Sciatic nerve (tissue), 2 donors: ENCODE measurements at regions not wholly inside any gene's neighbourhood (a gene's known extent, or its start where the extent isn't known, plus 50 kb on each side); places are given as distances from the start of the nearest gene placed in this dataset.

Experiments
- ATAC-seq: fragments of 200-7000 bp; cut with Tn5 transposase; one replicate; pipeline ENCODE4 v1.9.1; 2020; ENCODE audit warnings: mild to moderate bottlenecking, moderate library complexity
- DNase-seq: peaks from one replicate; pipeline ENCODE4 v3.0.0-alpha.2; 2020; ENCODE audit warnings: low spot score
- intact Hi-C: fragments of 100-400 bp; cut with DNase I; formaldehyde crosslinking; loops from one replicate; pipeline ENCODE4 v1.14.2; 2022
- donor health status: DM: no; HTN: no; CAD: no.
- donor health status: DM: no; HTN: no; CAD: no.

DNA sequence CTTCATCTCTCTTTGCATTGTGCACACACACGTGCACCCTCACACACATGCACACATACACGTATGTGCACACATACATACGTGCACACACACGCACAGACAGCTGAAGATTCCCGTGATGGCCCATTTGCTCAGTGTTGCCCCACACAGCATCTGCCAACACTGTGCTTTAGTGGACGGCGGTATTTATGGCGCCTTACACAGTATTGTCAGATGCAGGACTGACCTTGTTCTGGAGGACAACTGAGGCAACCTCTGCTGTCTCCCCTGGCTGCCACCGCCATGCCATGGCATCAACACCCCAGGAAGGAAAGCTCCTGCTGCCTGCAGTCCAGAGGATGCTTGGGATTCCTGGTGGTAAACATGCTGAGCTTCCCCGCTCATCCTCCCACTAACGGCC, 316.4 kb downstream of the TEX29 start:
- ATAC-seq = no peak
- no peak for DNase-seq

DNA sequence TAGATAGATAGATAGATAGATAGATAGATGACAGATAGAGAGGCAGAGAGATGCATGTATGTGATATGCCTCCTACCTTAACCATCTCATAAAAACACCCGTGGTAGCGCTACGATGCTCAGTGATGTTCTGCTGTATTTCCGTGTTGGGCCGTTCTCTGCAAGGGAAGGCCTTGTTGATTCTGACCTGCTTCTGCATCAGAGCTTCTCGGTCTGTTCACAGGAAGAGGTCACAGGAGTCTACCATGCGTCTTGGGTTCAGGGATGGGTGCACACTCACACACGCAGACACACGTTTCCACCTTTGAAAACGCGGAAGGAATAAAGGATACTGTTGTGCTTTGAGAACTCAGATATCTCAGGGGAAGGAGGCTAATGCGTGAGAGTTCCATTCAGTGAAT, 316.9 kb downstream of the TEX29 start:
- intact Hi-C loops = no loop called here
- ATAC-seq (no peak), DNase-seq (no peak)

More for the DNA sequence above, 316.4 kb downstream of the TEX29 start:
- intact Hi-C loops = no loop called here

GRCh38 chr13:111638233-111638632, 317.8 kb downstream of the TEX29 start:
- intact Hi-C loops = no loop called here
- ATAC-seq (no peak), DNase-seq (no peak)

DNA sequence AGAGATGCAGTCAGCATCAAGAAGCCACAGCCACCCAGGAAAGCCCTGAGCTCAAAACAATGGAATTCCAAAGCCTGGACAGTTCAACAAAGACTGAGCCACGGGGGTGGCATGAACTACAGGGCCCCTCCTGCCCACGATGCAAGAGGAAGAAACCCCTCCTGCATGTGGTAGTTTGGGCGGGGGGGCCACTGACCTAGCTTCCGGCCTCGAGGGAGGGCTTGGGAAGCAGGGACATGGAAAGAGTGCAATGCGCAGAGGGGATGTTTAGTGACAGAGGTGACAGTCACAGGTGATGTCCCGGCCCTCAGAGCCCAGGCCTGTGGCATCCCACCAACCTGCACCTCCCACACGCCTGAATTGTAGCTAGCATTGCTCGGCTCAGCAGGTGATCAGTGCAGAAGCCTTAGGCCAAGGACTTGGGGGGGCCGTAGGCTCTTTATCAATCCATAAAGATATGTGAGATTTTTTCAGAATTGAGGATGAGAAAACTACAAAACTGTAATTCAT, 318.8 kb downstream of the TEX29 start:
- ATAC-seq (no peak), DNase-seq (no peak)
- intact Hi-C loops = no loop called here

DNA sequence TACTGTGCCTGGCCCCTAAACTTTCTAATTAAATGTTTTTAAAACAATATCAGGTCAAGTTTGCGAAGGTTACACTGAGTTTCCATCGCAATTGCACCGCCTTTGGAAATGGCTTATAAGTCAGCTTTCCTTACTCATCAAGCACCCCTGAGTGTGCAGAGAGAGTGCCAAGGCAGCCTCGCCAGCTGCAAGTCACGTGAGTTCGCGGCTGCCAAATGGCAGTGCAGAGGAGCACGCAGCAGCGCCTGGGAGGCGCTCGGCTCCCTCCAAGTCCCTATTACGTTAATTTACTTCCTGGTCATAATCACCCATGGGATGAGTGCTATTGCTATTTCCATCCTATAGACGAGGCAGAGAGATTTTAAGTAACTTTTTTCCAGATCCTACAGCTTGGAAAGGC, 319.6 kb downstream of the TEX29 start:
- ATAC-seq (no peak), DNase-seq (no peak)

GRCh38 chr13:111640476-111640875, 320.0 kb downstream of the TEX29 start:
- DNase-seq (no peak), ATAC-seq (no peak)
- intact Hi-C loops = no loop called here

More for the DNA sequence above, 319.6 kb downstream of the TEX29 start:
- intact Hi-C loops = no loop called here

GRCh38 chr13:111642156-111642767, 321.8 kb downstream of the TEX29 start:
- no peak for ATAC-seq
- intact Hi-C loops = no loop called here
- no peak for DNase-seq

DNA sequence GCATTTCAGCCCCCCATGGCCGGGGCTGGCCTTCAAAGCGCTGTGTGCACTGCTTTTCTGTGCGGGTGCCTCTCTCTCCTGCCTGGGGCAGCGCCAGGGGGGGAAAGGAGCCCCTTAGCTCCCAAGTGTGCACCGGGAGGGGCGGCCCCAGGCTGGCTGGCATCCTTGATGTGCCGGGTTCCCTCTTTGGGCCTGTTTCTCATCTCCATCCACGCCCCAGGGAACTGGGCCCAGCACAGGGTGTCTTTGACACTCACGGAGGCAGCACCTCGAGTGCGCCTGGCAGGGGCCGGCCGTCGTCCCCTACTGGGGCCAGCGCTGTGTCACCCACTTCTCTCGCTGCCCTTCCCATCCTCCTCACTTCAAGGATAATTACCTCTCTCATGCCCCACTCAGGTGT, 324.3 kb downstream of the TEX29 start:
- intact Hi-C loops = no loop called here
- ATAC-seq (peak; percentile 17), DNase-seq (no peak)

DNA sequence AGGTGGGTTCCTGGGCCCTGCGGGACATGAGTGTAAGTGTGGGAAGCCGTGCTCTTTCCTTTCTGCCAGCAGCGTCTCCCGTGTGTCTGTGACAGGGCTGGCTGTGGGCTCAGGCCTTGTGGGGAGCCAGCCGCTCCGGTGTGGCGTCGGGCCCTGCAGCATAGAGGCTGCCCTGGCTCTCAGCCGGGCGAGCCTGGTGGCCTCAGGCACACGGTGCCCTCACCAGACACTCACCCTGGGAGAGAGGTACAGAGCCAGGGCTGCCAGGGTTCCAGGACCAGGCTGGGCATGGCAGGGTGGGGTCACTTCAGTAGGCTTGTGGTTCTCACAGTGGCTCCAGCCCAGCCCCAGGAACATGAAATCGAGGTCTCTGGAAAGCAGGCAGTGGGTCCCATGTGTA, 324.8 kb downstream of the TEX29 start:
- intact Hi-C loops = no loop called here
- no peak for DNase-seq
- ATAC-seq = peak; percentile 15

DNA sequence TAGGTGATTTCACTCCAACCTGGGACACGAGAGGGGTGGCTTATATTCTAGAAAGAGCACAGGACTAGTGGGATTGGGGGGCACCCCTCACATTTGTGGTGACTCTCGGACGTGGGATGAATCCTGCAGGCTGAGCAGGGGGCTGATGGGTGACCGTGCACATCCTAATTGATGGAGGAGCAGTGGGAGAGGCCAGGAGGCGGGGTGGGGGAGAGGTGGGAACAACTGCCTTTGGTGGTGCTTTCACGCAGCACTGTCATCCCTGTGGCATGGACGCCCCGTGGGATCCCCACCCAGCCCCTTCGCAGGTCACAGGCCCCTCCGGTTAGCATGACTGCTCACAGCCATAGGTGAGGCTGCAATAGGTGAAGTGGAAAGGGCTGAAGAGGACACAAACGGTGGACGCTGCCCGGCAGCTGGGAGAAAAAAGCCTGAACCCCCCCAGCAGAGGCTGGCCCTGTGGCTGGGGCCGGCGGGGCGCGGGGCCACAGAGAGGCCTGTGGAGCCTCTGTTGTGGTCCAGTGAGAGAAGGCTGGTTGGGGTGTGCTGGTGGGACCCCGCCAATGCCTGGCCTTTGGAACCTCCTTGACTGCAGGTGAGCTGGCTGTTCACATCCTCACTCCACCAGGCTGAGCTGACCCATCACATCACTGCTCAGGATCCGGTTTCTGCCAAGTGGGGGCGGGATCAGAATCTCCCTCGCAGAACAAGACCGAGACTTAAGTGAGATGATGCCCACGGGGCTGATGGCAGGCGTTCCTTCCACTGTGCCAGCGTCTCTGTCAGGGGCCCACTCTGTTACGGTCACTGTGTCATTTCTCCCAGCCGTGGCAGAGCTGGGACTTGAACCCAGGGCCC, 325.4 kb downstream of the TEX29 start:
- ATAC-seq (no peak), DNase-seq (no peak)
- intact Hi-C loops = no loop called here

GRCh38 chr13:111646456-111646855, 326.0 kb downstream of the TEX29 start:
- intact Hi-C loops = no loop called here
- no peak for DNase-seq
- ATAC-seq = no peak

DNA sequence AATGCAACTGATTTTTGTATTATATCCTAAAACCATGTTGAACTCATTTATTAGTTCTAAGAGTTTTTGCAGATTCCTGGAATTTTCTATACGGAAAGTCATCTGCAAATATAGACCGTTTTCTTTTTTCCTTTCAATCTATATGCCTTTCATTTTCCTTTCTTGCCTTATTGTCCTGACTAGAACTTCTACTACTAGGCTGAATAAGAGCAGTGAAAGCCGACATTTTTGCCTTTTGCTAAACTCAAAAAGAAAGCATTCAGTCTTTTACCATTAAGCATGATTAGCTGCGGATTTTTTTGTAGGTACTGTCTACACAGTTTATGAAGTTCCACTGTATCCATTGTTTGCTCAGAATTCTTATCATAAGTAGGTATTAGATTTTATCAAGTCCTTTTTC, 328.4 kb downstream of the TEX29 start:
- intact Hi-C loops = no loop called here
- ATAC-seq (no peak), DNase-seq (no peak)

DNA sequence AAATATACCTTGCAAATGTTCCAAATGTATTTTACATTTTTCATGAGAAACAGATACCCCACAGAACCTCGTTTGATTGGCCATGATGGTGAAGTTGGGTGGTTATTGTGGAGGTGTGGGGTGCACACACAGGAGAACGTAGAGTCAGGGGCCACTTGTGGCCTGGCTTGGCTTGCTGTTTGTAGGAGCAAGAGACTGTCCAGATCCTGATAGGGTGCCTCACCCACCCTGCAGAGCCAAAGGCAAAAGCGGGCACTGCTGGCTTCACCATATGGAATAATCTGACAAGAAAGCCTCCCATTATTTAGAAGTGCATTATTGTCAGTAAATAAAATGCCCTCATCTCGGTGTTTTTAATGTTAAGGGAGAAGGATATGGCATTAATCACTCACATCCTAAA, 330.2 kb downstream of the TEX29 start:
- intact Hi-C loops = no loop called here
- no peak for DNase-seq
- ATAC-seq = no peak

DNA sequence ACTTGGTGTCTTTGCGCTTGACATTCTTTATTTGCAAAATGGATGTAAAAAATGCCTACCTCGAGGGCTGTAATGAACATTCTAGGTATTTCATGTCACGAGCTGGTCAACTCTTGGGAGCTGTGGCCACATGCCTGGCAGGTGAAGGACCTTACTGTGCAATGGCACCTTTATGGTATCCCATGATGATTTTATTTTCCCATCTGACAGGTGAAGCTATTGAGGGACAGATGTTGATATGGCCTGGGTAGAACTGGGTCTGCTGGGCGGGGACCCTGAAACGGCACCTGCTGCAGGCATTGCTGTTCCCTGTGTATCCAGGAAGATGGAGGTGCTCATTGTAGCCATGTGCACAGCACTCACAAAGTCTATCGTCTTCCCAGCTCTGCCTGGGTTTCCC, 332.2 kb downstream of the TEX29 start:
- ATAC-seq = no peak
- DNase-seq = no peak
- intact Hi-C loops = no loop called here

DNA sequence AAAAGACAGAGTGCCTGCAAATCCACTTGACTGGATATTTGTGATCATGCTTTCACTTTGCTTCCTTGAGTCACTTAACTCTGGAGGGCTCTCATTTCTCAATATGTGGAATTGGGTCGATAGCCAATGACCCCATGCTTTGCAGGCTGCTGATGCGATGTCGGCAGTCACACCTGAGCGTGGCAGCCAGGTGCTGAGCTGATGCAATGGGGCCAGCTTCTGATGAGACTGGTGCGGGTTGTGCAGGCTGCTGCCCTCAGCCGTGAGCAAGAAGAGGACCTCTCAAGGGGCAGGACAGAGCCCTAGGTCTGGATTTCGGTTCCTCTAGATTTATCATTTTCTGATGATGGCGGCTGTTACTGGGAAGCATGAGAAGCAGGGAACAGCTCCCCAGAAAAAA, 334.1 kb downstream of the TEX29 start:
- intact Hi-C loops = no loop called here
- DNase-seq (no peak), ATAC-seq (no peak)

DNA sequence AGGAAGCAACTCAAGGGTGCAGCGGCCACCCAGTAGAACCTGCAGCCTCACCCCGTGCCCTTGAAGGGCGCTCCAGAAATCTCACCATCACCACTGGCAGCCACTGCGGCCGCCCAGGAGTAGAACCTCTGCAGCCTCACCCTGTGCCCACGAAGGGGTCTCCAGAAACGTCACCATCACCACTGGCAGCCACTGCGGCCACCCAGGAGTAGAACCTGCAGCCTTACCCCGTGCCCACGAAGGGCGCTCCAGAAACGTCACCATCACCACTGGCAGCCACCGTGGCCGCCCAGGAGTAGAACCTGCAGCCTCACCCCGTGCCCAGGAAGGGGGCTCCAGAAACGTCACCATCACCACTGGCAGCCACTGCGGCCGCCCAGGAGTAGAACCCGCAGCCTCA, 336.0 kb downstream of the TEX29 start:
- no peak for ATAC-seq
- DNase-seq = no peak
- intact Hi-C loops = no loop called here

DNA sequence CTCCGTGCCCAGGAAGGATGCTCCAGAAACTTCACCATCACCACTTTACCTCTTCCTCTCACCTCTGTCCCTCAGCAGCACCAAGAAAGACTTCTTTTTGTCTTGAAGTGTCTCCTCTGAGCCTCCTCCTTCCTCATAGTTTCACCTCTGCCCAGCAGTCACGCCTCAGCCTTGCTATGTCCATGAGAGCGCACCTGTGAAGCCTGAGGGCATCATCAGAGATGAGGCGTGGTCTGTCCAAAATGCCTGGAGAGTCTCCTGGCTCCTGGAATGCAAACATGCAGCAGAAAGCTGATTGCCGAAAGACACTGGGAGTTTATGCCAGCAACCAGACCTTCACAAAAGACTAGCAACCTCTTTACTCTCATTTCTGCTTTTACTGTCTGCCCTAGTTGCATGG, 336.6 kb downstream of the TEX29 start:
- DNase-seq = no peak
- intact Hi-C loops = no loop called here
- no peak for ATAC-seq

DNA sequence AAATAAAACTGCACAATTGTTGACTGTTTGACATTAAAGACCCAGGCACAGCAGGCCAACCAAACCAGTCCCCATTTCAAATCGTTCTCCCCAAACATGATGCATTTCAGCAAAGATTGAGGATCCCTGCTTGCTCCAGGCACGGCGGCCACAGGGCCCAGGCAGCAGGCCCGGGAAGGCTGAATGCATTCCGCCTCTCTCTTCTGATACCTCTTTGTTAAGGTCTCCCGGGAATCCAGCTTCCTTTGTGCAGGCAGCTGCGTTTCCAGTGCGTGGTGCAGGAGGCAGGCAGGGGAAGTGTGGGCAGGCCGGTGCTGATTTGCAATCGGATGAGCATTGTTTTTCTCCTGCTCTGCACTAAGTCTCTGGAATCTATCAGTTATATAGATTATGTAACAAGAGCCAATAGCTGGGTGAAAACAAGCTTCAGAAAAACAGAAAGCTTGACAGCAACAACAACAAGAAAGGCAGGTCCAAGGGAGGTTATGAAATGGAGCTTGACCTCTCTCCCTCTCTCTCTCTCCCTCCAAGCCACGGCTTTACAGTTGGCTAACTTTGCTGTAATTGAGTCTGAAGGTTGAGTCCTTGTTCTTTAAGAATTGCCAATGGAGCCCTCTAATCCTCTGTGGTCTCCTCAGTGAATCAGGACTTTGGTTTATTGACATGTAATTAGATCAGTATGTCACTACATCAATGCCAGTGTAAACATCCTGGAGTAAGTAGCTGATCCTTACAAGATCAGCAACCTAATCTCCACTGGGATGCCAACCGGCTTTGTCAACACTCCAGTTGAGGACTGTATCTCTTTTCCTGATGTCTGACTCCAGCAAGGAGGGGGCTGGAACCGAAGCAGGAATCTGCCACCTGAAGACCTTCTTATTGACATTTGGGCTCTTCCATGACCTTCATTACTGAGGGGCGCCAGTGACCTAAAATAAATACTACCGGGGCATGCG, 338.0 kb downstream of the TEX29 start:
- DNase-seq = peak; percentile 67
- peak; percentile 83 for ATAC-seq
- intact Hi-C loops = no loop called here

DNA sequence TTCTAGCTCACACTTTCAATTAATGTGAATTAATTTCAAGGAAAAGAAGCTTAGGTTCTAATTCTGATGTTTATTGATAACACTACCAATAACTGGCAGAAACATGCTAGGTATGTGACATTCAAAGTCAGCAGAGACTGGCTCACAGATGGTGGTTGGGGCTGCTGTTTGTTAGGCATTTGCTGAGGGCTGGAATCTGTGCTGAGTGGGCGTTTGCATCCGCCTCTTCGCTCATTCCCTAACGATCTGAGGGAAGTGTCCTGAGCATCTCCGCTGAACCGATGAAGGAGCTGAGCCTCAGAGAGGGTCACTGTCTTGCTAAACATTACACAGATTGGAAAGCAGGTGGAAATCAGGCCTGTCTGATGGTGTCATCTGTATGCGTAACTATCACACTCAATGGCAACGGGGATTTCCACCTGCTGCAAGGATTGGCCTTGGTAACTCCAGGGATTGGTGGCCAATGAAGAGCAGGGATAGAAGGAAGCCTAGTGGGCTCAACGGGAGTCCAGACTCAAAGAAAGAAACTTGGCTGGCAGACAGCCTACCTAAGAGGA, 338.9 kb downstream of the TEX29 start:
- ATAC-seq = no peak
- no peak for DNase-seq
- intact Hi-C loops = no loop called here
